ENCODE measurements at regions not wholly inside any gene's neighbourhood (a gene's known extent, or its start where the extent isn't known, plus 50 kb on each side); places are given as distances from the start of the nearest gene placed in this dataset.

DNA sequence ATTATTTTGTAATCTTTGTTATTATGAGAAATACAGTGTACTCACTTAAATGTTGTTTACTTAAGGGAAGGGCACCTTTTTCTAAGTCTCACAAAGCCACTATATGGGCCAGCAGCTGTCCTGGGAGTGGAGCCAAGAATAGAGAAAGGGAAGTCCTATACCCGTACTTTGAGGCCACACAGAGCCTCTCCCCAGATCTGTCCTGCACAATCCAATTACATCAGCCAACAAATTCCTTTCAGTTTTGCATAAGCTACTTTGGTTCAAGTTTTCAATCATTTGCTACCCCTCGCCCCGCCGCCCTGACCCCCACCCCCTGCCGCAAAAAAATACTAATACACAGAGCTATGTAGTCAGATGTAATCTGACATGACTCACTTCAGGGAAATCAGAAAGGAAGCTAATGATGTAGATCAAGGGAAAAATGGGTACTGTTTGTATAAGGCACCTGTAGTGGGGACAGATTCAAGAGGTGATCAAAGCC is 297.4 kb upstream of the NEBL start:
- TF ChIP-seq EP300 (conservative IDR thresholded peaks at IDR 0.05; ENCODE audit: poor library complexity, severe bottlenecking) (no peak), POLR2AphosphoS5 (IDR thresholded peaks at IDR 0.05) (no peak), RAD21 (conservative IDR thresholded peaks at IDR 0.05) (no peak), SMC3 (conservative IDR thresholded peaks at IDR 0.05; ENCODE audit: poor library complexity) (no peak)
- TF ChIP-seq, protein P1, sequence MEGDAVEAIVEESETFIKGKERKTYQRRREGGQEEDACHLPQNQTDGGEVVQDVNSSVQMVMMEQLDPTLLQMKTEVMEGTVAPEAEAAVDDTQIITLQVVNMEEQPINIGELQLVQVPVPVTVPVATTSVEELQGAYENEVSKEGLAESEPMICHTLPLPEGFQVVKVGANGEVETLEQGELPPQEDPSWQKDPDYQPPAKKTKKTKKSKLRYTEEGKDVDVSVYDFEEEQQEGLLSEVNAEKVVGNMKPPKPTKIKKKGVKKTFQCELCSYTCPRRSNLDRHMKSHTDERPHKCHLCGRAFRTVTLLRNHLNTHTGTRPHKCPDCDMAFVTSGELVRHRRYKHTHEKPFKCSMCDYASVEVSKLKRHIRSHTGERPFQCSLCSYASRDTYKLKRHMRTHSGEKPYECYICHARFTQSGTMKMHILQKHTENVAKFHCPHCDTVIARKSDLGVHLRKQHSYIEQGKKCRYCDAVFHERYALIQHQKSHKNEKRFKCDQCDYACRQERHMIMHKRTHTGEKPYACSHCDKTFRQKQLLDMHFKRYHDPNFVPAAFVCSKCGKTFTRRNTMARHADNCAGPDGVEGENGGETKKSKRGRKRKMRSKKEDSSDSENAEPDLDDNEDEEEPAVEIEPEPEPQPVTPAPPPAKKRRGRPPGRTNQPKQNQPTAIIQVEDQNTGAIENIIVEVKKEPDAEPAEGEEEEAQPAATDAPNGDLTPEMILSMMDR (IDR thresholded peaks at IDR 0.05; ENCODE audit: poor library complexity, severe bottlenecking) = no peak
- TF ChIP-seq, protein P2, sequence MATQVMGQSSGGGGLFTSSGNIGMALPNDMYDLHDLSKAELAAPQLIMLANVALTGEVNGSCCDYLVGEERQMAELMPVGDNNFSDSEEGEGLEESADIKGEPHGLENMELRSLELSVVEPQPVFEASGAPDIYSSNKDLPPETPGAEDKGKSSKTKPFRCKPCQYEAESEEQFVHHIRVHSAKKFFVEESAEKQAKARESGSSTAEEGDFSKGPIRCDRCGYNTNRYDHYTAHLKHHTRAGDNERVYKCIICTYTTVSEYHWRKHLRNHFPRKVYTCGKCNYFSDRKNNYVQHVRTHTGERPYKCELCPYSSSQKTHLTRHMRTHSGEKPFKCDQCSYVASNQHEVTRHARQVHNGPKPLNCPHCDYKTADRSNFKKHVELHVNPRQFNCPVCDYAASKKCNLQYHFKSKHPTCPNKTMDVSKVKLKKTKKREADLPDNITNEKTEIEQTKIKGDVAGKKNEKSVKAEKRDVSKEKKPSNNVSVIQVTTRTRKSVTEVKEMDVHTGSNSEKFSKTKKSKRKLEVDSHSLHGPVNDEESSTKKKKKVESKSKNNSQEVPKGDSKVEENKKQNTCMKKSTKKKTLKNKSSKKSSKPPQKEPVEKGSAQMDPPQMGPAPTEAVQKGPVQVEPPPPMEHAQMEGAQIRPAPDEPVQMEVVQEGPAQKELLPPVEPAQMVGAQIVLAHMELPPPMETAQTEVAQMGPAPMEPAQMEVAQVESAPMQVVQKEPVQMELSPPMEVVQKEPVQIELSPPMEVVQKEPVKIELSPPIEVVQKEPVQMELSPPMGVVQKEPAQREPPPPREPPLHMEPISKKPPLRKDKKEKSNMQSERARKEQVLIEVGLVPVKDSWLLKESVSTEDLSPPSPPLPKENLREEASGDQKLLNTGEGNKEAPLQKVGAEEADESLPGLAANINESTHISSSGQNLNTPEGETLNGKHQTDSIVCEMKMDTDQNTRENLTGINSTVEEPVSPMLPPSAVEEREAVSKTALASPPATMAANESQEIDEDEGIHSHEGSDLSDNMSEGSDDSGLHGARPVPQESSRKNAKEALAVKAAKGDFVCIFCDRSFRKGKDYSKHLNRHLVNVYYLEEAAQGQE (IDR thresholded peaks at IDR 0.05; ENCODE audit: borderline replicate concordance) = no peak
